ENCODE measurements at regions not wholly inside any gene's neighbourhood (a gene's known extent, or its start where the extent isn't known, plus 50 kb on each side); places are given as distances from the start of the nearest gene placed in this dataset.

DNA sequence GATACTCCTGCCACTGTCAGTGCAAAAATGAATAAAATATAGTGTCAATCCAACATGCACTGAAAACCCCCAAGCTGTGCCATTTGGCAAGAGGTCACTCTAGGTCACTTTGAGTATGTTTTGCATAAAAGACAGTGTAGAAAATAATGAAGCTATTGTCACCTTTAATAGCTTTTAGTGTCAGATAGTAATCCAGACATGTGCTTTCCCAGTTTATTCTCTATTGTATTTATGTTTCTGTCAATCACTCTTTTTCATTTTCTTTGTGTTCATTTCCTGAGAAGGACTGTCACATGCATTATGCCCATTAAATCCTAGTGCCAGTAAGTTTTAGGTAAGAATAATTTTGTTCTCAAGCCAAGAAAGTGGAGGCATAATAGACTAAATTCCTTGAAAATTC is 1073.9 kb upstream of the CDH2 start:
- DNase-seq (ENCODE audit: low spot score), result no peak
- TF ChIP-seq, protein P1, sequence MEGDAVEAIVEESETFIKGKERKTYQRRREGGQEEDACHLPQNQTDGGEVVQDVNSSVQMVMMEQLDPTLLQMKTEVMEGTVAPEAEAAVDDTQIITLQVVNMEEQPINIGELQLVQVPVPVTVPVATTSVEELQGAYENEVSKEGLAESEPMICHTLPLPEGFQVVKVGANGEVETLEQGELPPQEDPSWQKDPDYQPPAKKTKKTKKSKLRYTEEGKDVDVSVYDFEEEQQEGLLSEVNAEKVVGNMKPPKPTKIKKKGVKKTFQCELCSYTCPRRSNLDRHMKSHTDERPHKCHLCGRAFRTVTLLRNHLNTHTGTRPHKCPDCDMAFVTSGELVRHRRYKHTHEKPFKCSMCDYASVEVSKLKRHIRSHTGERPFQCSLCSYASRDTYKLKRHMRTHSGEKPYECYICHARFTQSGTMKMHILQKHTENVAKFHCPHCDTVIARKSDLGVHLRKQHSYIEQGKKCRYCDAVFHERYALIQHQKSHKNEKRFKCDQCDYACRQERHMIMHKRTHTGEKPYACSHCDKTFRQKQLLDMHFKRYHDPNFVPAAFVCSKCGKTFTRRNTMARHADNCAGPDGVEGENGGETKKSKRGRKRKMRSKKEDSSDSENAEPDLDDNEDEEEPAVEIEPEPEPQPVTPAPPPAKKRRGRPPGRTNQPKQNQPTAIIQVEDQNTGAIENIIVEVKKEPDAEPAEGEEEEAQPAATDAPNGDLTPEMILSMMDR (IDR thresholded peaks at IDR 0.05; ENCODE audit: borderline replicate concordance, control extremely low read depth, extremely low read depth, insufficient read depth, missing control alignments), result no peak
- in situ Hi-C loops (cut with MboI; ENCODE audit: low sequenced_read_pairs, unreplicated experiment), result no loop called here

DNA sequence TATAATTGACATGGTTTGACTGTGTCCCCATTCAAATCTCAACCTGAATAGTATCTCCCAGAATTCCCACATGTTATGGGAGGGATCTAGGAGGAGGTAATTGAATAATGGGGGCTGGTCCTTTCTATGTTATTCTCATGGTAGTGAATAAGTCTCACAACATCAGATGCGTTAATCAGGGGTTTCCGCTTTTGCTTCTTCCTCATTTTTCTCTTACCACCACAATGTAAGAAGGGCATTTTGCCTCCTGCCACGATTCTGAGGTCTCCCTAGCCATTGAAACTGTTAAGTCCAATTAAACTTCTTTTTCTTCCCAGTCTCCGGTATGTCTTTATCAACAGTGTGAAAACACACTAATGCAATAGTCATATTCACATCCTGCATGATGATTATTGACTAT is 1073.3 kb upstream of the CDH2 start:
- in situ Hi-C loops (cut with MboI; ENCODE audit: low sequenced_read_pairs, unreplicated experiment), result no loop called here
- TF ChIP-seq, protein P1 (IDR thresholded peaks at IDR 0.05; ENCODE audit: borderline replicate concordance, control extremely low read depth, extremely low read depth, insufficient read depth, missing control alignments), result no peak
- DNase-seq (ENCODE audit: low spot score), result no peak

DNA sequence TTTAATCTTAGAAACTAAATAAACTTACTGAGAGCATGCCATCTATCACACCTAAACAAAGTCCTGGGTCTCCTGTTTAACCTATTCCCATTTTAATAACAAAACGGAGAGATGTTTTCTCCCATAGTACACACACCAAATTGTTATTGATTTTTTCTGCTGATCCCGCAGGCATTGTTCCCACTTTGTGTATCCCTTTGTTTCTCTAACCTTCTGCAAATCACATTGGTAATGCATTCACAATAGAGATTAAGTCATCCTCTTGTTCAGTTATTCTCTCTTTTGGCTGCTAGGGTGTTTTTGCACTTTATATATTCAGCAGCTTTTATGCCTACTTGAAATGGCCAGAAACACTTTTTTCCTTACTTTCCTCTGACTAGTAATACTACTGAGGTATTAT is 1071.9 kb upstream of the CDH2 start:
- in situ Hi-C loops (cut with MboI; ENCODE audit: low sequenced_read_pairs, unreplicated experiment), result no loop called here
- TF ChIP-seq, protein P1 (IDR thresholded peaks at IDR 0.05; ENCODE audit: borderline replicate concordance, control extremely low read depth, extremely low read depth, insufficient read depth, missing control alignments), result no peak
- DNase-seq (ENCODE audit: low spot score), result no peak

DNA sequence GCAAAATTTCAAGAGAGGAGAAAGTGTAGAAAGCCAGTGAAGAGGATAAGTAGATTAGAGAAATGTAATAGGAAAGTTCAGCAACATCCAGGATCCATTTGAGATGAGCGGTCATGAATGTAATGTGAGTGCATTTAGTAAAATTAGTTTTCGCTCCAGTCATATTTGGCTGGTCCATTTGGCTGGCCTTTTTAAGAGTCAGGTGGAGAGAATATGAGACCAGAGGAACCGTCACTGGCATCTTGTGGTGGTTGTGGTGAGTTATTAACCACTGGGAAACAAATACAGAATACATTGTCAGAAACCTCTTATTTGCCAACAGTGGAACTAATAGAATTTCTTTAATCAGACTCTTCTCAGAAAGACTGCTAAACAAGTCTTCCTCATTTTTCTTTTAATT is 1064.3 kb upstream of the CDH2 start:
- in situ Hi-C loops (cut with MboI; ENCODE audit: low sequenced_read_pairs, unreplicated experiment), result no loop called here
- TF ChIP-seq, protein P1 (IDR thresholded peaks at IDR 0.05; ENCODE audit: borderline replicate concordance, control extremely low read depth, extremely low read depth, insufficient read depth, missing control alignments), result no peak
- DNase-seq (ENCODE audit: low spot score), result no peak

DNA sequence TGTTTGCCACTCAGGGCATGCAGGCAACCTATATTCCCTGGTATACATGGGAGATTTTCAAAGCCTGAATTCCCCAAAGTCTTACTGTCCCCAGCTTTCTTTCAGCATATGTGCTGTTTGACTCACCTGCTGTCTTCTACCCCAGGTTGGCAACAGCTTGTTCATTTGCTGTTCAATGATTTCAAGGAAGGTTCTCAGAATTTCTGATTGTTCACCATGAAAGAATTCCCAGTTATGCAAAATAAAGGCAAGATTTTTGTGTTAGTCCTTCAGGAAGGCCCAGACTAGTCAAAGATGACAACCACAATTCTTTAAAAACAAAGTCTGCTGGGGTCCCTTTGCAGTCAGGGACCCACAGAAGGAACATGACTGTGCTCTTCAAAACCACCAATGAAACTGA is 1057.8 kb upstream of the CDH2 start:
- DNase-seq (ENCODE audit: low spot score), result no peak
- TF ChIP-seq, protein P1 (IDR thresholded peaks at IDR 0.05; ENCODE audit: borderline replicate concordance, control extremely low read depth, extremely low read depth, insufficient read depth, missing control alignments), result no peak
- in situ Hi-C loops (cut with MboI; ENCODE audit: low sequenced_read_pairs, unreplicated experiment), result no loop called here

DNA sequence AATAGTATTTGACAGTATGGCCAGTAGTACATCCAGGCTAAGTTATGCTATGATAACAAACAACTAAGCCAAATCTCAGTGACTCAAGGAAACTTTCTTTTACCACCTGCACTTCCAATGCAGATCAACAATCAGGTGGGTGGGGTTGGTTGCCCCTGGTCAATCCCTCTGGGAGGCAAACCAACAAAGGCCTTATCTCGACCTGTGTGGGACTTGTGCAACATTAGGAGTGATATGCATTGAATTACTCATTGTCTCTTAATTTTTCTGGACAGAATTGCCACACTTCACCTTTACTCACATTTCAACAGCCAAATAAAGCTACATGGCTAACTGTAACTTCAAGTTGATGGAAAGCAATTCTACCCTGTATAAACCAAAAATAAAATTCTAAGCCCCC is 1049.3 kb upstream of the CDH2 start:
- TF ChIP-seq, protein P1 (IDR thresholded peaks at IDR 0.05; ENCODE audit: borderline replicate concordance, control extremely low read depth, extremely low read depth, insufficient read depth, missing control alignments), result no peak
- in situ Hi-C loops (cut with MboI; ENCODE audit: low sequenced_read_pairs, unreplicated experiment), result no loop called here
- no peak for DNase-seq (ENCODE audit: low spot score)

DNA sequence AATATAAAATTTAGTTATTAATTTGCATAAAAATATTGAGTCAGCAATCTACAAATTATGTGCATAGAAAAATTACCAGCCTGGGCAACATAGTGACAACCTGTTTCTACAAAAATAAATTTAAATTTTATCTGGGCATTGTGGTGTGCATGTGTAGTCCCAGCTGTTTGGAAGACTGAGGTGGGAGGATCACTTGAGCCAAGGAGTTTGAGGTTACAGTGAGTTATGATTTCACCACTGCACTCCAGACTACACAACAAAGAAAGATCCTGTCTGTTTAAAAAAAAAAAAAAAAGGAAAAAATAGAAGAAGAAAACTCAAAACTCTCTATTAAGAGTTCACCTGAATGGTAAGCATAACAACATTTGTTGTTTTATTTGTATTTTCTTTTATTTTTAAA is 1048.4 kb upstream of the CDH2 start:
- TF ChIP-seq, protein P1 (IDR thresholded peaks at IDR 0.05; ENCODE audit: borderline replicate concordance, control extremely low read depth, extremely low read depth, insufficient read depth, missing control alignments), result no peak
- in situ Hi-C loops (cut with MboI; ENCODE audit: low sequenced_read_pairs, unreplicated experiment), result no loop called here
- no peak for DNase-seq (ENCODE audit: low spot score)
